Body of pancreas (tissue), 4 donors: ENCODE measurements at regions not wholly inside any gene's neighbourhood (a gene's known extent, or its start where the extent isn't known, plus 50 kb on each side); places are given as distances from the start of the nearest gene placed in this dataset.

ENCODE experiments used
- ATAC-seq: fragments of 150-250 bp; one replicate; pipeline ENCODE4 v1.9.1; 2016
- DNase-seq, 4 donors: peaks; one replicate each; pipeline ENCODE4 v3.0.0-alpha.2; 2019
- H3K27ac ChIP-seq, 4 donors: fragments of 200-600 bp; sonication (generic); 1 replicate in 3 of 4; 2 replicates in 1 of 4; pipeline versions ENCODE4 v1.5.1 to v1.6.1; 2016 to 2019; ENCODE audit warnings: mild to moderate bottlenecking in 1 of 4, mixed read lengths in 1 of 4, moderate library complexity in 1 of 4
- H3K27me3 ChIP-seq, 2 donors: fragments of 200-600 bp; sonication (generic); one replicate each; pipeline ENCODE4 v1.6.0; 2016; ENCODE audit warnings: mild to moderate bottlenecking in 1 of 2
- H3K36me3 ChIP-seq, 2 donors: fragments of 200-600 bp; sonication (generic); replicated peaks in 1 of 2; 2 replicates each; pipeline ENCODE4 v1.5.1; 2016; ENCODE audit warnings: low read depth in 2 of 2; ENCODE audit not compliant: insufficient read depth in 1 of 2
- H3K4me1 ChIP-seq: fragments of 200-600 bp; sonication (generic); one replicate; pipeline ENCODE4 v1.6.0; 2016
- H3K4me3 ChIP-seq, 2 donors: fragments of 200-600 bp; sonication (generic); 1 replicate in 1 of 2; 2 replicates in 1 of 2; pipeline ENCODE4 v1.5.1; 2016 to 2019
- H3K9me3 ChIP-seq, 3 donors: fragments of 200-600 bp; sonication (generic); 1 replicate in 2 of 3; 2 replicates in 1 of 3; pipeline ENCODE4 v1.5.1; 2016
- POLR2A ChIP-seq, 3 donors: fragments of 450-650 bp; IDR thresholded peaks; one replicate each; pipeline ENCODE4 v1.6.1; 2016; ENCODE audit warnings: antibody characterized with exemption in 3 of 3, mild to moderate bottlenecking in 2 of 3
- WGBS, 2 donors: methylation state at CpG; one replicate each; pipeline ENCODE4 v1.1.5; 2017; 5-methylcytosine and 5-hydroxymethylcytosine counted together
- intact Hi-C: fragments of 100-400 bp; cut with DNase I; formaldehyde crosslinking; loops from one replicate; pipeline ENCODE4 v1.15.1; 2023
- TF ChIP-seq, protein P1 (sequence below), 7 experiments: fragments of 450-650 bp in 4 of 7; fragments of 200-600 bp in 3 of 7; sonication (generic) in 3 of 7; IDR thresholded peaks; one replicate each; pipeline ENCODE4 v1.5.1; 2016 to 2019; ENCODE audit warnings: antibody characterized with exemption in 7 of 7

GRCh38 chr7:125511310-125511709, 581.7 kb upstream of the POT1 start:
- intact Hi-C loops: no loop called here
- no peak for DNase-seq
- H3K27me3 ChIP-seq: no peaks in the 10 kb centered on the region
- no peak overlapping the region for H3K4me3 ChIP-seq
- no peaks in the 10 kb centered on the region for H3K9me3 ChIP-seq
- no peak for ATAC-seq
- no peaks in the 10 kb centered on the region for H3K4me1 ChIP-seq
- 85 to 86% methylated on average over 5 of the region's 5 CpGs for WGBS, 2 donors
- TF ChIP-seq, protein P1, sequence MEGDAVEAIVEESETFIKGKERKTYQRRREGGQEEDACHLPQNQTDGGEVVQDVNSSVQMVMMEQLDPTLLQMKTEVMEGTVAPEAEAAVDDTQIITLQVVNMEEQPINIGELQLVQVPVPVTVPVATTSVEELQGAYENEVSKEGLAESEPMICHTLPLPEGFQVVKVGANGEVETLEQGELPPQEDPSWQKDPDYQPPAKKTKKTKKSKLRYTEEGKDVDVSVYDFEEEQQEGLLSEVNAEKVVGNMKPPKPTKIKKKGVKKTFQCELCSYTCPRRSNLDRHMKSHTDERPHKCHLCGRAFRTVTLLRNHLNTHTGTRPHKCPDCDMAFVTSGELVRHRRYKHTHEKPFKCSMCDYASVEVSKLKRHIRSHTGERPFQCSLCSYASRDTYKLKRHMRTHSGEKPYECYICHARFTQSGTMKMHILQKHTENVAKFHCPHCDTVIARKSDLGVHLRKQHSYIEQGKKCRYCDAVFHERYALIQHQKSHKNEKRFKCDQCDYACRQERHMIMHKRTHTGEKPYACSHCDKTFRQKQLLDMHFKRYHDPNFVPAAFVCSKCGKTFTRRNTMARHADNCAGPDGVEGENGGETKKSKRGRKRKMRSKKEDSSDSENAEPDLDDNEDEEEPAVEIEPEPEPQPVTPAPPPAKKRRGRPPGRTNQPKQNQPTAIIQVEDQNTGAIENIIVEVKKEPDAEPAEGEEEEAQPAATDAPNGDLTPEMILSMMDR (IDR thresholded peaks at IDR 0.05): no peak
- TF ChIP-seq POLR2A (IDR thresholded peaks at IDR 0.05): no peak
- H3K36me3 ChIP-seq: no peaks in the 10 kb centered on the region
- H3K27ac ChIP-seq: no peak overlapping the region

DNA sequence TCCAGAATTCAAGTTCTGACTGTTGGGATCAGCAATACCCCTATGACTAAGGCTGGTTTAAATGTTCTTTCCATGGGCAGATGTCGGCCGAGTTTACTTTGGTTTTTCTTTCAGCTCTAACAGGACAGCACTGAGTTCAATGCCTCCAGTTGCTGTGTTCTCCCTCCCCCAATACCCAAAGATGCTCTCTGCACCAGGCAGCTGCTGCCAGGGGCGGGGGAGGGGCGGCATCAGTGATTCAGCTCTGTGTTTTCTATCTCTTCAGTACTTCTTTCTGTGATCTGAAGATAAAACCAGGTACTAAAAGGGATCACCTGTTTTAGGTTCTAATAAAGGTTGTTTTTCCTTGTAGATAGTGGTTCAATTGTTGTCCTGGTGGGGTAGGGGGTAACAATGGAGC, 576.7 kb upstream of the POT1 start:
- DNase-seq: no peak
- Histone ChIP-seq H3K27ac (no peak overlapping the region), H3K4me1 (no peaks in the 10 kb centered on the region), H3K4me3 (no peak overlapping the region), H3K9me3 (no peaks in the 10 kb centered on the region), H3K36me3 (no peaks in the 10 kb centered on the region), H3K27me3 (no peaks in the 10 kb centered on the region)
- intact Hi-C loops: no loop called here
- WGBS, 2 donors: 41 to 50% methylated on average over 4 of the region's 4 CpGs
- ATAC-seq: no peak
- TF ChIP-seq, protein P1 (IDR thresholded peaks at IDR 0.05): no peak
- TF ChIP-seq POLR2A (IDR thresholded peaks at IDR 0.05): no peak

GRCh38 chr7:125504848-125505247, 575.2 kb upstream of the POT1 start:
- Histone ChIP-seq H3K9me3 (no peaks in the 10 kb centered on the region), H3K4me3 (no peak overlapping the region), H3K36me3 (no peaks in the 10 kb centered on the region), H3K27me3 (no peaks in the 10 kb centered on the region), H3K27ac (no peak overlapping the region), H3K4me1 (no peaks in the 10 kb centered on the region)
- no peak for TF ChIP-seq POLR2A (IDR thresholded peaks at IDR 0.05)
- TF ChIP-seq, protein P1 (IDR thresholded peaks at IDR 0.05): no peak
- intact Hi-C loops: no loop called here
- ATAC-seq (no peak), DNase-seq (no peak)
- WGBS, 2 donors: 91% methylated on average over 2 of the region's 2 CpGs

DNA sequence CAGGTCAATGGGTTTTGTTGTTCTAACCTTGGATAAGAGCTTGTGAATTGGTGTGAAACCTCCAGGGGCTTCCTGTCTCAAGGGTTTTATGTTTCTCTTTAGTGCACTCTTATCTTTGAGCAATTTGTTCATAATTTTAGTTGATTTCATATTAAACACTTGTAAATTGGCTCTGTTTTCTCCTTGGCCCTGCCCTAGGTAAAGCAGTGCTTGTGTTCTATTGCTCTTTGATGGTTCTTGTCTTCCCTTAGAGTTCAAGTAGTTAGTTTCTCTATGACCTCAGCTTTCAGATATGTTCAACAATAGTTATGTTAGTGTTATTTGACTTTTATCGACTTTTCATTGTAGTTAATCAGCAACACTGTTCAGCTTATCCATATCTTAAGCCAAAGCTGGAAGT, 566.4 kb upstream of the POT1 start:
- no peak overlapping the region for H3K4me3 ChIP-seq
- ATAC-seq (no peak), DNase-seq (no peak)
- H3K27me3 ChIP-seq: no peaks in the 10 kb centered on the region
- no peak overlapping the region for H3K27ac ChIP-seq
- TF ChIP-seq POLR2A (IDR thresholded peaks at IDR 0.05): no peak
- TF ChIP-seq, protein P1 (IDR thresholded peaks at IDR 0.05): no peak
- H3K4me1 ChIP-seq: no peaks in the 10 kb centered on the region
- intact Hi-C loops: no loop called here
- no peaks in the 10 kb centered on the region for H3K9me3 ChIP-seq
- no peaks in the 10 kb centered on the region for H3K36me3 ChIP-seq
- 35 to 63% methylated on average over 1 of the region's 1 CpG for WGBS, 2 donors

DNA sequence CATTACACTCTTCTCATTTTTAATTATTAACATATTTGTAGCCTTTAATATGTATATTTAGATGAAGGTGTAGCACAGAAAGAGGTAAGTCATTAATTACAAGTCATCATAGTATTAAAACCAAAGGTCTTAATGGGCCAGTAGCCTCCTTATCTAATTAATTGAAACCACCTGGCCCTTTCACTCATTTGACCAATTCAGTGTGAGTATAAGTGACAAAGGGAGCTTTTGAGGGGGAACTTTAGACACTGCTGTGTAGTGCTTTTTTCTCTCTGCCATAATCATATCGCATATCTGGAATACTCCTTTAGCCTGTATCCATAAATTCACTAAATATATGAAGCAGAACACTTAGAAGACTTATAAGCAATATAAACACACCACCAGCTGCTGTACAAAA, 562.9 kb upstream of the POT1 start:
- no peaks in the 10 kb centered on the region for H3K4me1 ChIP-seq
- H3K4me3 ChIP-seq: no peak overlapping the region
- no peaks in the 10 kb centered on the region for H3K9me3 ChIP-seq
- DNase-seq (no peak), ATAC-seq (no peak)
- WGBS, 2 donors: 42 to 45% methylated on average over 1 of the region's 1 CpG
- no peak overlapping the region for H3K27ac ChIP-seq
- intact Hi-C loops: no loop called here
- H3K27me3 ChIP-seq: no peaks in the 10 kb centered on the region
- no peaks in the 10 kb centered on the region for H3K36me3 ChIP-seq
- TF ChIP-seq, protein P1 (IDR thresholded peaks at IDR 0.05): no peak
- no peak for TF ChIP-seq POLR2A (IDR thresholded peaks at IDR 0.05)
